ENCODE measurements at regions not wholly inside any gene's neighbourhood (a gene's known extent, or its start where the extent isn't known, plus 50 kb on each side); places are given as distances from the start of the nearest gene placed in this dataset.

DNA sequence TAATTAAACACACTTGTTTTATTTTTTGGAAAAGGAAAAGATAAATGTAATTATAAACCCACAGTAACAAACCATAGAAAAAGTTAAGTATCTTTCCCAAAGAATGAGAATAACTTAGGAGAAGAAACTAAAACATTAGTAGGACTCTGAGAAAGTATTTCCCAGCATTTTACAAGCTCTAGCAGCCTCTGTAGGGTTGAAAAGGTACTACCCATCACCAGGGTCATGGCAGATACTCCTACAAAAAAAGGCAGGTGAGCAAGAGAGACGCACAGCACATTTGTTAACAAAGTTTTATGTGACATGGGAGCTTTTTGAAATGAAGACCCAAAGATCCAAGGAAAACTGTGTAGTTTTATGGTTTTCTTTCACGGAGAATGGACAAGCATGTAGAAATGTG is 77.7 kb upstream of the FAM169A start:
- in situ Hi-C loops (cut with MboI; ENCODE audit: low sequenced_read_pairs, unreplicated experiment) = no loop called here
- TF ChIP-seq, protein P1, sequence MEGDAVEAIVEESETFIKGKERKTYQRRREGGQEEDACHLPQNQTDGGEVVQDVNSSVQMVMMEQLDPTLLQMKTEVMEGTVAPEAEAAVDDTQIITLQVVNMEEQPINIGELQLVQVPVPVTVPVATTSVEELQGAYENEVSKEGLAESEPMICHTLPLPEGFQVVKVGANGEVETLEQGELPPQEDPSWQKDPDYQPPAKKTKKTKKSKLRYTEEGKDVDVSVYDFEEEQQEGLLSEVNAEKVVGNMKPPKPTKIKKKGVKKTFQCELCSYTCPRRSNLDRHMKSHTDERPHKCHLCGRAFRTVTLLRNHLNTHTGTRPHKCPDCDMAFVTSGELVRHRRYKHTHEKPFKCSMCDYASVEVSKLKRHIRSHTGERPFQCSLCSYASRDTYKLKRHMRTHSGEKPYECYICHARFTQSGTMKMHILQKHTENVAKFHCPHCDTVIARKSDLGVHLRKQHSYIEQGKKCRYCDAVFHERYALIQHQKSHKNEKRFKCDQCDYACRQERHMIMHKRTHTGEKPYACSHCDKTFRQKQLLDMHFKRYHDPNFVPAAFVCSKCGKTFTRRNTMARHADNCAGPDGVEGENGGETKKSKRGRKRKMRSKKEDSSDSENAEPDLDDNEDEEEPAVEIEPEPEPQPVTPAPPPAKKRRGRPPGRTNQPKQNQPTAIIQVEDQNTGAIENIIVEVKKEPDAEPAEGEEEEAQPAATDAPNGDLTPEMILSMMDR (IDR thresholded peaks at IDR 0.05; ENCODE audit: borderline replicate concordance, control extremely low read depth, extremely low read depth, insufficient read depth, missing control alignments) = no peak
- no peak for DNase-seq (ENCODE audit: low spot score)

DNA sequence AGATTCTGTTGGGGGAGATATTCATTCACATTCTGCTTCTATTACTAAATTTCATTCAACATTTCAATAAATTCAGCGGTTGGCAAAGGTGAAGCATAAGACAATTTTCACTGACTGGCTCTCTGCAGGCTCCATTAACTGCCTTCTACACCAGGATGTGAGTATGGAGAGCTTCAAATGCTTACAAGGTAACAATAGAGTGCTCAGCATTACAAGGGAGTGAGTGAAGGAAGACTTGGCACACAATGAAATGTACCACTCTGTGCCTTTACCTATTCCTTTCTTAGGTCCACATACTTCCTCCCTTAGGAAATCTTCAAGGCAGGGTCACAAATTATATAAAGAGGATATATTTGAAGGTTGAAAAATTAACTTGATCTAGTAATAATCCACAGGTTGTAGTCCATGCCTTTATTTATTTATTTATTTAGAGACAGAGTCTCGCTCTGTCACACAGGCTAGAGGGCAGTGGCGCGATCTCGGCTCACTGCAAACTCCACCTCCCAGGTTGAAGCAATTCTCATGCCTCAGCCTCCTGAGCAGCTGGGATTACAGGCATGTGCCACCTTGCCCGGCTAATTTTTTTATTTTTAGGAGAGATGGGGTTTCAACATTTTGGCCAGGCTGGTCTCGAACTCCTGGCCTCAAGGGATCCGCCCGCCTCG is 76.6 kb upstream of the FAM169A start:
- DNase-seq (ENCODE audit: low spot score) = no peak
- TF ChIP-seq, protein P1 (IDR thresholded peaks at IDR 0.05; ENCODE audit: borderline replicate concordance, control extremely low read depth, extremely low read depth, insufficient read depth, missing control alignments) = no peak
- in situ Hi-C loops (cut with MboI; ENCODE audit: low sequenced_read_pairs, unreplicated experiment) = no loop called here

- in situ Hi-C loops (cut with MboI; ENCODE audit: low sequenced_read_pairs, unreplicated experiment) = no loop called here
- DNase-seq (ENCODE audit: low spot score) = no peak
- TF ChIP-seq, protein P1 (IDR thresholded peaks at IDR 0.05; ENCODE audit: borderline replicate concordance, control extremely low read depth, extremely low read depth, insufficient read depth, missing control alignments) = no peak
Measured at GRCh38 chr5:74940782-74941353, 74.7 kb upstream of the FAM169A start.

- TF ChIP-seq, protein P1 (IDR thresholded peaks at IDR 0.05; ENCODE audit: borderline replicate concordance, control extremely low read depth, extremely low read depth, insufficient read depth, missing control alignments) = no peak
- in situ Hi-C loops (cut with MboI; ENCODE audit: low sequenced_read_pairs, unreplicated experiment) = no loop called here
- DNase-seq (ENCODE audit: low spot score) = no peak
Measured at GRCh38 chr5:74938250-74938933, 72.2 kb upstream of the FAM169A start.

DNA sequence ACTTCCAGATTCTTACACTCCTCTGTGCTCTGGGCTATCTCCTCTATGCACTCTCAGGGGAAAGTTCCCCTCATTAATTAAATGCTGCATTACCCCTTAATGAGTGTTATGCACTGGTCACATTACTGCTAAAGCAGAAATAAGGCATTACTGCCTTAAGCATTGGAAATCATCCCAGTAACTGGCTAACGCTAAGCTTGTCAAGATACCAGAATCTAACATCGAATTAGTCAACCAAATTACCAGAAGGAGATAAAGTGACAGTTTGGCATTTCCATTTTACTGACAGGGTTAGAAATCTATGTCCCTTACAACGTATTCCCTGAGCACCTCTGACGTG is 69.5 kb upstream of the FAM169A start:
- no peak for DNase-seq (ENCODE audit: low spot score)
- in situ Hi-C loops (cut with MboI; ENCODE audit: low sequenced_read_pairs, unreplicated experiment) = no loop called here
- TF ChIP-seq, protein P1 (IDR thresholded peaks at IDR 0.05; ENCODE audit: borderline replicate concordance, control extremely low read depth, extremely low read depth, insufficient read depth, missing control alignments) = no peak

GRCh38 chr5:74934949-74935751 is 69.0 kb upstream of the FAM169A start:
- DNase-seq (ENCODE audit: low spot score) = no peak
- in situ Hi-C loops (cut with MboI; ENCODE audit: low sequenced_read_pairs, unreplicated experiment) = no loop called here
- TF ChIP-seq, protein P1 (IDR thresholded peaks at IDR 0.05; ENCODE audit: borderline replicate concordance, control extremely low read depth, extremely low read depth, insufficient read depth, missing control alignments) = no peak
